HG03025 (cell line): ENCODE measurements at regions not wholly inside any gene's neighbourhood (a gene's known extent, or its start where the extent isn't known, plus 50 kb on each side); places are given as distances from the start of the nearest gene placed in this dataset.

Source experiments
- ATAC-seq: cut with Tn5 transposase; IDR thresholded peaks from one replicate; pipeline ENCODE4 v1.9.1; 2021; ENCODE audit warnings: mild to moderate bottlenecking, moderate library complexity; ENCODE audit not compliant: unreplicated experiment, low FRiP score

DNA sequence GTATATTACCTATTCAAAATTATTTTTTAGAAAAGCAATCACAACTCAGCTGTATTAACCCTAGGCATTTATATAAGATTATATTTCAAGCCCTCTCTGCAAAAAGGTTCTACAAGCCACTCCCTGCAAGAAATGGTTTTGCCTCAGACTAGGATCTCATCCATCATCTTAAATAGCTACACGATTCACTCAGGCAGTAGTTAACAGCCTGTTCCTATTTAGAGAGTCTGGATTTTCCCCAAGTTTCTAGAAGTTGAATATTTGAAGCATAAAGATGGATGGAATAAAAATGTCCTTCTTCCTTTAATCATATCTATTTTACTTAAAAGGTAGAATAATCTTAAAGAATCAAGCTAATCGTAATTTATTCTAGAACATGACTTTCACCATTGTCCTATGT lies 167.1 kb upstream of the STK17B start:
- ATAC-seq: no peak

- ATAC-seq: no peak
Observed at GRCh38 chr2:196341277-196341841, 170.0 kb upstream of the STK17B start.

DNA sequence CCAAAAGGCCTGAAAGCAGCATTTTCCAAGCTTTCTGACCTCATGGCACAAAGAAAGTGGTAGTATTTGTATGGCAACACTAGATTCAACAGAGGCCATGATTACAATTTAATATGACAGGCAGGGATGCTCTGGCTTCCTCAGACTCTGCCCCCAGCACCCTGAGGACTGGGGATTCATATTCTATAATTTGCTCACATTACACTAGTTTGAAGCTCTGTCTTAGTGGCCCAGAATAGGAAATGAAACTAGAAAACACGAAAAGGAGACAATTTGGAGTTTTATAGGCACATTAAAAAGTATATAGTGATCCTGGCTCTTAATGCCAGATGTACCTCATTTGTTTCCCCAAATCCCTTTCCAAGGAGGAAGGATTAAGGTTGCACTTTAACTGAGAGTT lies 173.0 kb upstream of the STK17B start:
- ATAC-seq: no peak

DNA sequence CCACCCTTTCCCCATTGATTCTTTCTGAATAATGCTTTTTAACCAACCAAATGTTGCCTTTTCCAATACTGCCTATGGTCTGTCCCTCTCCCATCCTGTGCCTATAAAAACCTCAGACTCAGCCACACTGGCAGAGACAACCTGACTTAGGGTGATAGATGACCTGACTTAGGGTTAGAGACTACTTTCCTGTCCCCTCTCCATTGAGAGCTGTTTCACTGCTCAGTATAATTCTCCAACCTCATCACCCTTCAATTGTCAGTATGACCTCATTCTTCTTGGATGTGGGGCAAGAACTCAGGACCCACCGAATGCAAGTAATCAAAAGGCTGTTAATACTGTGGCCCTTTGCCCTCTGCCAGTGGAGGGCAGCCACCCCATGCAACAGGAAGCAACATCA lies 182.3 kb upstream of the STK17B start:
- no peak for ATAC-seq

DNA sequence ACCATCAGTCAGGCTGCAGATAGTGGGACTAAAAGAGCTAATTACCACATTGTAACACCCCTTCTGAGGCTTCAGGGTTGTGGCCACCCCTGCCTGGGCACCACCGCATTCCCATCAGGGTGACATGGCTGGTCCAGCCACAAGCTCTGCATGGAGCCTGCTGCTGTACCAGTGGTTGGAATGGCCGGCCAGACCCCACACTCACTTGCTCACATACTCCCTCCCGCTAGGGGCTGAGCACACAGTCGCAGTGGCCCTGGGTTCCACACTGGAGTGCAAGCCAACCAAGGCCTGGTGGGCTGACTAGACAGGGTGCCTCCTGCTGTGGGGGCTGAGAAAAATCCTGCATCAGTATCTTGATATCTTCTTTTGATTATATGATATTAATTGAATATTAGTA lies 182.8 kb upstream of the STK17B start:
- no peak for ATAC-seq

GRCh38 chr2:196356332-196356731 lies 185.0 kb upstream of the STK17B start:
- ATAC-seq: no peak

DNA sequence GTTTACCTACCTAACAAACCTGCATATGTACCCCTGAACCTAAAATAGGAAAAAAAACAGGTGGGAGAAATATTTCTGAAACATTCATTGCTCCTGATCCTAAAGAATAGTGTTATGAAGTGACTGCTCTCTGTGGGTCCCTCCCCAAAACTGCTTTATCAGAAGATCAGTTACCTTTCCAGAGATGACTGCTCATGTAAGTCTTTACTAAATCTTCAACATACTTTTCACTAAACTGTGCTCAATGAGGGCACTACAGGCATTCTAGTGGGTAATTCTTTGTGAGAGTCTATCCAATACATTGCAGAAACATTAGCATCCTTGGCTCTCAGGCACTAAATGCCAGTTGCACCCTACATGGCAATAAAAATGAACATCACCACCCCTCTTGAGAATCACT lies 189.3 kb upstream of the STK17B start:
- ATAC-seq: no peak

GRCh38 chr2:196361606-196362326 lies 190.4 kb upstream of the STK17B start:
- no peak for ATAC-seq

GRCh38 chr2:196362973-196363549 lies 191.7 kb upstream of the STK17B start:
- ATAC-seq: no peak

DNA sequence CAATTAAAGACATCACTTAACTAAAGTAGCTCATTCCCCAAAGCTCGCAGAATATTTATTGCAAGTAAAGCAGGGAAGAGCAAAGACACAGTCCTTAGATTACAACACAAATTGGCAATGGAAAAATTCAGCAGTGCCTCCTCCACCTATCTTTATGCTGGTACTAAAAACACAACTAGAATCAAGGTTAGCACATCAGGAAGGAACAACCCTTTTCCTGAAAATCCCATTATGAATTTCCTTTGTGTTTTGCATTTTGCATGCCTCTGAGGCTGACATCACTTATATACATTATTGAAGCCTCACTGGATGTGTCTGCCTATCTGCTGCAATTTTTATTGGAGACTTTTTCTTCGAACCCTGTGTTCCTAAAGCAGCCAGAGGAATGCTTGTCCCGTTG lies 193.8 kb upstream of the STK17B start:
- ATAC-seq: no peak

DNA sequence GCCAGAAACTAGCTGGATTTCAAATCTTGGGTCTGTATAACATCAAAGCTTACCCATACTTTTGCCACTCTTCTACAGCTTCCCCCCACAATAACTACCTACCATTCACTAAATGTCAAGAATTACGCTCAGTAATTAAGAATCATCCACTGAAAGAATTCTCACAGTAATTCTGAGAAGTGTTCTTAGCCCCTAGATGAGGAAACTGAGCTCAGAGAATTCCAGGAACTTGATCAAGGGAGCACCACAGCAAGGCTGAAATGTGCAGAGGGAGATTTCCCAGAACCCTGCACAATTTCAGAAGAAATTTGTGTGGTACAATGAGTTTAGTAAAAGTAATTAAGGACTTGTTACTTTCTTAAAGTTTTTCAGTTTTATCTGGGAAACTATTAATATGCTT lies 194.5 kb upstream of the STK17B start:
- no peak for ATAC-seq

DNA sequence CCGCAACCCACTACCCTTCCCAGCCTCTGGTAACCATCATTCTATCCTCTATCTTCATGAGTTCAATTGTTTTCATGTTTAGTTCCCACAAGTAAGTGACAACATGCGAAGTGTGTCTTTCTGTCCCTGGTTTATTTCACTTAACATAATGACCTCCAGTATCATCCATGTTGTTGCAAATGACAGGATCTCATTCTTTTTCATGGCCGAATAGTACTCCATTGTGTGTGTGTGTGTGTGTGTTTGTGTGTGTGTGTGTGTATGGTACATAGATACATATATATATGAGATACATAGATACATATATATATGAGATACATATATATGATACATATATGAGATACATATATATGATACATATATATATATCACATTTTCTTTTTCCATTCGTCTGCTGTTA lies 196.3 kb upstream of the STK17B start:
- ATAC-seq: no peak

GRCh38 chr2:196368546-196369225 lies 197.3 kb upstream of the STK17B start:
- ATAC-seq: no peak

DNA sequence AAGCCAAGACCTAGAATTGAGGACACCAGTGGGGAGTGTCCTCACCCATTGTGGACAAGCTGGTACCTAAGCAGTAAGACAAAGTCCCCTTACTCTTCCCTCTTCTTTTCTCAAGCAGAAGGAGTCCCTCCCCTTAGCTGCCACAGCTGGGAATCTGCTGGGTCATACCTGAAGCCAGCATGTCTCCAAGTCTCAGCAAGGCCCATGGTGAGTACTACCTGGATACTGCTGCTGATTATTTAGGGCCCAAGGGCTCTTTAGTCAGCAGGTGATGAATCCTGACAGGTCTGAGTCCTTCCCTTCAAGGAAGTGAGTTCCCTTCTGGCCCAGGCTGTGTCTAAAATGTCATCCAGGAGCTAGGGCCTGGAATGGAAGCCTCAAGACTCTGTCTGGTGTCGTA lies 198.6 kb upstream of the STK17B start:
- no peak for ATAC-seq

- ATAC-seq: no peak
Observed at GRCh38 chr2:196370381-196370780, 199.0 kb upstream of the STK17B start.

DNA sequence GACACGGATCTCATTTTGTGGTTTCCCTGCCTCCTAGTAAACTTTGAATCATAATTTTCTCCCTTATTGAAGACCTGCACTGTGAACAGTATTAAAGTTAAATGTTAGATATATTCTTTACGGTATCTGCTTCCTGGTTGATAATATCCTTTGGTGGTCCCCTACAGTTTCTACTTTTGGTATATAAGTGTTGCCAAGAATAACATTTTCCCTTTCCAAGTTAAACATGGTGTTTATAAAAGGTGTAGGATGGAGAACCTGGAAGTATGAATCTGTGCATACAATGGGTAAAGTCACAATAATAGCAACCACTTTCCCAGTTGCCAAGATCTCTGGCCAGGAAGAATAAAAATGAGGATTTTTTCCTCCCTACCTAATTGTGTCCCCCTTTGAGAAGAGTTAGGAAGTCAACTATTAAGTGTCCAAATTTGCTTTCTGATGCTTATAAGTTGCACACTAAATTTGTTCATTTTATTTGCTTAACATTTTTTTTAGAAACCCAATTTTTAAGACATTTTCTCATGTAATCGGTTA lies 201.0 kb upstream of the STK17B start:
- no peak for ATAC-seq

DNA sequence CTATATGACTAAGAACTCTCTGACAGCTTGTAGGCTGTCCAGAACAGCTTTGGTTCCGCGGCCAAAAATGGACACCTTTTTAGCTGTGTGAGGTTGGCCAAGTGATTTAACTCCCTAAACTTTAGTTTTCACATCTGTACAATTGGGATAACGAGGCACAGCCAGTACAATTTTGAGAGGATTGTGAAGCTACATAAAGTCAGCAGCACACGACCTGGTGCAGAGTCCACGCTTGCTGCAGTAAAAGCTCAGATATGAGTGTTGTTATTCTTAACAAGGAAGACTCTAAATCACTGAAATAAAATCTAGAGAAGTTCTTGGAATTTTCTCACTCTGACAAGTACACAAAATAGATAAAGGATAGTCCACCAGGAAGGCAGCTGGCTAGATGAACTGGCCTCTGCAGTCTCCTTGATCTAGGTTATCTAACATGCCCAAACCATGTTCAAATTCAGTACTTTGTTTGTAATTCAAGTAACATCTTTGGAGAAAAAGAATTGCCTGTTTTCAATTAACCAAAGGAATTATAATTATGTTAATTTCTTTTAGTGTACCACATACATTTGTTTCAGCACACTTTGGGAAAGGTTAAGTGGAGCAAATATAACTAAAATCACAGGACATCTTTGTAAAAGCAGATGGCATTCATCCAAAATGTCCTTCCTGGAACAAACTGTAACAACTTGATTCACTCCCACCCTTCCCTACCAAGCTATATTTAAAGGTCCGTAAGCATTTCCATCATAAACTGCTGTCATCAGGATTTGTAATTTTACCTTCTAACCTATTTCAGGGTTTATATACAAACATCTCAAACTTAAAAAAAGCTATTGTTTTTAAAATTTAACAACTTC lies 201.7 kb upstream of the STK17B start:
- ATAC-seq: no peak

DNA sequence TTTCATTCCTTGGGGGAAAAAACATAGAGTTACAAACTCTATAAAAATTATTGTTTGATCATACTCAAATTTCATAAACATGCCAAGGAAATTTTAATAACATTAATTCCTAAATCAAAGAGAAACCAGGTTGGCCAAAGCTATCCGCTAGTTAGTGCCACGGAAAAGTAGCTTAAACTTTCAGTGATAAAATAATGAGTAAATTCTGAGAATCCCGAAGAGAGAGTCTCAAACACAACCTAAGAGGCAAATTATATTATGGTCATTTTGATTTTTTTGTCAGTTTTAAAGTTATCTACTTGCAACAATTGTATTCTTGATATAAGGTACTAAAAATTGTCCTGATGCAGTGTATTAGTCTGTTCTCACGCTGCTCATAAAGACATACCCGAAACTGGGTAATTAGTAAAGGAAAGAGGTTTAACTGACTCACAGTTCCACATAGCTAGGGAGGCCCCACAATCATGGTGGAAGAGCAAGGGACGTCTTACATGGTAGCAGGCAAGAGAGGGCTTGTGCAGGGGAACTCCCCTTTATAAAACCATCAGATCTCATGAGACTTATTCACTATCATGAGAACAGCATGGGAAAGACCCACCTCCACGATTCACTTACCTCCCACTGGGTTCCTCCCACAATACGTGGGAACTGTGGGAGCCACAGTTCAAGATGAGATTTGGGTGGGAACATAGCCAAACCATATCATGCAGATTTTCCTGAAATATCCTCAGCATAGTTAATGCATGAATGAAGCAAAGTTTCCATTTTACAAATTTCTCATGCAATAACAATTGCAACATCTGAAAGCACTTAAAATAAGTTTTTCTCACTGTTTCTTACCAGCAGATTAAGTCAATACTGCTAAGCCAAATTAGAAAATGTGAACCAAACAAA lies 205.9 kb upstream of the STK17B start:
- ATAC-seq: peak; percentile 35

- no peak for ATAC-seq
Observed at GRCh38 chr2:196379600-196379999, 208.2 kb upstream of the STK17B start.

GRCh38 chr2:196380098-196380497 lies 208.7 kb upstream of the STK17B start:
- ATAC-seq: no peak
